Stimulated activated CD4-positive, alpha-beta T cell treated with anti-CD3 and anti-CD28 coated beads, Interleukin-1b, Interleukin-23, amount 100 ng/mL, for 1 hour (primary cell): ENCODE measurements at regions not wholly inside any gene's neighbourhood (a gene's known extent, or its start where the extent isn't known, plus 50 kb on each side); places are given as distances from the start of the nearest gene placed in this dataset.
"Not testable (repeated sequence)": the region's sequence is repeated elsewhere in the genome, so short reads cannot be mapped to it uniquely, and the experiment has no call there.

ENCODE experiments used
- DNase-seq, 2 donors: peaks; one replicate each; pipeline ENCODE4 v3.0.0-alpha.2; 2020; ENCODE audit warnings: low read depth in 2 of 2

DNA sequence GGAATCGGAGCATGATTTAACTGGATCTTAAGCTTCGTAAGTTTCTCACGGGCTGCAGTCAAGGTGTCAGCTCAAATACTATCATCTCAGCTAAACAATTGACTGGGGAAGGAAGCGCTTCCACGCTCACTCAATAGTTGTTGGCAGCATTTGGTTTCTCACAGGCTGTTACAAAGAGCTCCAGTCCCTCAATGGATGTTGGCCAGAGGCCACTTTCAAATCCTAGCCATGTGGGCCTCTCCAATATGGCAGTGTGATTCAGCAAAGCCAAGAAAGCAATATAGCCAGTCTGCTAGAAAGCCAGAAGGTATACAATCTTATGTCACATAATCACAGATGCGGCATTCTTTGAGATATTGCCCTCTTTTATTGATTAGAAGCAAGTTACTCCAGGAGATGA is 98.3 kb upstream of the PHACTR1 start:
- no peak for DNase-seq

DNA sequence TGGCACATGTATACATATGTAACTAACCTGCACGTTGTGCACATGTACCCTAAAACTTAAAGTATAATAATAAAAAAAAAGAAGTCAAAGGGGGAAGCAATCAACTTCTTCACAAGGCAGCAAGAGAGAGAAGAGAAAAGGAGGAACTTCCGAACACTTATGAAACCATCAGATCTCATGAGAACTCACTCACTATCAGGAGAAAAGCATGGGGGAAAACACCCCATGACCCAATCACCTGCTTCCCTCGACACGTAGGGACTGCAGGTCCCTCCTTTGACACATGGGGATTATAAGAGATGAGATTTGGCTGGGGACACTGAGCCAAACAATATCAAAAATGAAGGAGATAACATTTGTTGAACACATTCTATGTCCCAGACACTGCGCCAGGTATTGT is 94.8 kb upstream of the PHACTR1 start:
- no peak for DNase-seq

DNA sequence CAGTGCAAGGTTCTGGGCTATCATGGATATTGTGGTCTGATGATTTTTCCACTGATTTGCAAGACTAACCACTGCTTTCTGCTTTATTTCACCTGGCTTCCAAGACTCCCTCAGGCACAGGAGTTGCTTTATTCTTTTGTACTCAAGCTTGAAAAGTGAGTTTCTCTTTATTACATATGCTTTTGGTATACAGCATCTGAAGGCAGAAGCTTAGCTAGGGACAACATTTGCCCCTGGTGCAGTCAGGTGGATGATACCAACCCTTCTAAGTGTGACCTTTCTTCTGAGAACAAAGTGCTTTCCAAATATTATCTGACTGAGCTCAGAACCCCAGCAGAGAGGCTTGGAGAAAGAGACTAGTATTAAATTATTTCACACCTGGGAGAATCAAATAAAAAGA is 94.0 kb upstream of the PHACTR1 start:
- DNase-seq = no peak

DNA sequence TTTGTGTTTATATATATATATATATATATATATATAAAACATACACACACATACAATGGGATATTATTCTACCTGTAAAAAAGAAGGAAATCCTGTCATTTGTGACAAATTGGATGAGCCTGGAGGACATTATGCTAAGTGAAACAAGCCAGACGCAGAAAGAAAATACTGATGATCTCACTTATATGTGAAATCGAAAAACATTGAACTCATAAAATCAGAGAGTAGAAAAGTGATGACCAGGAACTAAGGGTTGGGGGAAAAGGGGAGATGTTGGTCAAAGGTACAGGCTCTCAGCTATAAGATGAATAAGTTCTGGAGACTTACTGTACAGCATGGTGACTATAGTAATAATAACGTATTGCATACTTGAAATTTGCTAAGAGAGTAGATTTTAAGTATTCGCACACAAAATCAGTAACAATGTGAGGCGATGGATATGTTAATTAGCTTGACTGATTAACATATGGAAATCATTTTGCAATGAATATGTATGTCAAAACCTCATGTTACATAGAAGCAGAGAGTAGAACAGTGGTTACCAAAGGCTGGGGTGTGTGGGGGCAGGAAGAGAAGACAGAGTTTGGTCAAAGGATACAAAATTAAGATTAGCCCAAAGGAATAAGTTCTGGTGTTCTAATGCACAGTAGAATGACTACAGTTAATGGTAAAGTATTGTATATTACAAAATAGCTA is 92.3 kb upstream of the PHACTR1 start:
- no peak for DNase-seq

DNA sequence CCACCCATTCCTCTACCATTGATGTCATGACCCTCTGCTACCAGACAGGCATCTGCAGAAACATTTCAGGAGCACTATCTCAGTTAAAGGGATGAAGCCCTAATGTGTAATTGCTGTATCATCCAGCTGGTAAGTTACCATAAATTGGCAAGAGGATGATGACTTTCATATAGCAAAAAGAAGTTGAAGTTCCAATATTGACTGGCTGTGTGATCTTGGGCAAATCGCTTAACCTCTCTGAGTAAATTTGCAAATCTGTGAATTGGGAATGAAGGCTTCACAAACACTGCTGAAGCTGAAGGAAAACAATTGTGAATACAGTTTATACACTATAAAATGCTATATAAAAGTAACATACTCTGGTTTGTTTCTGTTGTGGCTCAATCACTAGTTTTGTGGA is 89.5 kb upstream of the PHACTR1 start:
- DNase-seq = no peak

DNA sequence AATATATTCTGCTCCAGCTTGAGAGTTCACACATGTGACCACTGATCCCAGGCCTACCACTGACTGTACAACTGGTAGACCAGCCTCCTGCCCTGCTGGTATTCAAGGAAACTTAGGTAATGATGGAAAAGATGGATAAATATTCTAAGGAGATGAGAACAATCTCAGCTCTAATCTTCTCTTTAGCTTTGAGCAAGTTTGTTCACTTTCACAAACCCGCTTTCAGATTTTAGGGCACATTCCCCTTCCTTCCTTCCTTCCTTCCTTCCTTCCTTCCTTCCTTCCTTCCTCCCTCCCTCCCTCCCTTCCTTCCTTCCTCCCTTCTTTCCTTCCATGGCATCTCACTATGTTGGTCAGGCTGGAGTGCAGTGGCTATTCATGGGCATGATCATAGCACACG is 88.2 kb upstream of the PHACTR1 start:
- DNase-seq = no peak

DNA sequence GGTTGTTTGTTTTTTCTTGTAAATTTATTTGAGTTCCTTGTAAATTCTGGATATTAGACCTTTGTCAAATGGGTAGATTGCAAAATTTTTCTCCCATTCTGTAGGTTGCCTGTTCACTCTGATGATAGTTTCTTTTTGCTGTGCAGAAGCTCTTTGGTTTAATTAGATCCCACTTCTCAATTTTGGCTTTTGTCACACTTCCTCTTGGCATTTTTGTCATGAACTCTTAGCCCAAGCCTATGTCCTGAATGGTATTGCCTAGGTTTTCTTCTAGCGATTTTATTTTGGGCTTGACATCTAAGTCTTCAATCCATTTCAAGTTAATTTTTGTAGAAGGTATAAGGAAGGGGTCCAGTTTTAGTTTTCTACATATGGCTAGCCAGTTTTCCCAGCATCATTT is 82.8 kb upstream of the PHACTR1 start:
- DNase-seq = not testable (repeated sequence)

DNA sequence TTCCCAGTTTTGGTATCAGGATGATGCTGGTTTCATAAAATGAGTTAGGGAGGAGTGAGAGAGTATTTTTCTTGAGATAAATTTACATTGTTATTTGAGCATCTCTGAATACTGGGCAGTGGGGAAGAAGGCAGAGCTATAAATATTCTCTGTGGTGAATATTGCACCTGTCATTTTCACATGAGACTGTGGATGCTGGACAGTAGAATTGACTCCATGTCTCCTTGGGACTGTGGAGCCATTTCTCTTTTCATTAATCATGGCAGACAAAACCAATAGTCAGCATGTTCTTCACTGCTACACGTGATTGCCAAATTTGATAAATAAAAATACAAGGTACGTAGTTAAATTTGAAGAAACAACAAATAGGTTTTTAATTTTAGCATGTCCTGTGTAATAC is 81.2 kb upstream of the PHACTR1 start:
- DNase-seq = no peak

DNA sequence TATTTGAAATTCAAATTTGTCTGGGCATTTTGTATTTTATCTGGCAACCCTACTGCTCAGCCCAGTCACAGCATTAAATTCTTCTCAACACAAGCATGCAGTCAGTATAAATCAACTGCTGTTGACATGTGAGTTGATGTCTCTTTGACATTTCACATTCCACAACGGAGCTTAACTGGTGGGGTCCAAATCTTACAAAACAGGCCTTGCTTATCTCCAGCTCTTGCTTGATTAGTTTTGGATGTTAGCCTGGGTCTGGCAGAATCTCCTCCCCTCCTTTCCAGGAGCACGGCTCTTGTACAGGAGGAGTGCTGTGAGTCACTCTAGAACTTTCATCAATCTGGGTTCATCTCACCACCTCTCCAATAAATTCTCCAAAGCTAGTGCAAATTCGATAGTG is 80.8 kb upstream of the PHACTR1 start:
- no peak for DNase-seq

DNA sequence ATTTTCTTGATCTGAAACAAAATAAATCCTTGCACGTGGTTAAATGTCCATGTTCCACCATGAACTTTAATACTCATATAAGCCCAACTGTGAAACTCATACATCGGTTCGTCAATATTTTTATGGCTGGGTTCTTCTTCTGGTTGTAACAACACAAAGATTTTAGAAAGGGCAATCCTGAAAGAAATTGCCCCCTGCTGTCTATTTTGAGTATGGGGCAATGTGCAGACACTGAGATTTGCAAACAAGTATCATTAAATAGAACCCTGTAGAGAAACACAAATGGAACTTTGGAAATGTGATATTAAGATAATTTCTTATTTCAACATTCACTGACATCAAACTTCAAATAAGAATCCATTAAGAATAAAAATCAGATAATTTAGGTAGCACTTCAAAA is 80.2 kb upstream of the PHACTR1 start:
- no peak for DNase-seq

DNA sequence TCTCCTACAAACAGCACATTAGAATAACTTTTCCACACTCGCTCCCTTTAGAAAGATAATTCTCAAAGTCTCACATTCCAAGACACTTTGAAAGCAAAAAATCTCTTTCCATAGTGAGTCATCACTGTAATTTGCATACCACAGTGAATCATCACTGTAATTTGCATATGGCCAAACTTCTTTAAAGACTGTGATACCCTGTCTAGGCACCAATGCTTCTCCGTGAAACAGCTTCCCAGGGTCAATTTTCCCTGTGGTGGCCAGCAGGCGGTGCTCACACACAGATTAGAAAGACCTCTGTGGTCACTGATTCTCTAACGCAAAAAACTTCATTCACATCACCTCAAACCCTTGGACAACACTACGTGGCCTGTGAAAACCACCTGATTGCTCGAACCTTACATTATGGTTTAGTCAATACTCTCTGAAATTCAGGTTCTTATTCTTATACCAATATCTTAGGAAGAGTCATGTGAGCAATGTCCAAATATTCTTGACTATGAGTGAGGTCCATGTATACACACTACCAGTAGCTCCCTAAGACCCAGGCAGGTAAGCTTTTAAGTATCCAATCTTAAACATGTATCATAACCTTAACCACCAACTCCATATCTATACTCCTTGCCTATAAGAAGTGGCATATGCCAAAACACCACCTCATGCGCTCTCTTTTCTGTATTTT is 78.5 kb upstream of the PHACTR1 start:
- DNase-seq = no peak

DNA sequence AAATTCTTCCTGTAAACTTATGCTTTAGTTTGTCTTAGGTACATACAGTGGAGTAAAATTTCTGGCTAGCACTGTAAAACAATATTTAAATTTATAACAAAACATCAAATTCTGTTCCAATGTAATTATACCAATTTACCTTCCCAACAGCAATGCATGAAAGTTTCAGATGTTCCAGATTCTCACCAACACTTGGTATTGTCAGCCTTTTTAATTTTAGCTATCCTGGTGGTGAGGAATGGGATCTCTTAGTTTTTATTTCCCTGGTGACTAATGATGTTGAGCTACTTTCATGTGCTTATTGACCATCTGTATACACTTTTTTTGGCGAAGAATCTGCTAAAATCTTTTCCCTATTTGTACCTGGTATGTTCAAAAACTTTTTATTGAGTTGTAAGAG is 76.1 kb upstream of the PHACTR1 start:
- no peak for DNase-seq

DNA sequence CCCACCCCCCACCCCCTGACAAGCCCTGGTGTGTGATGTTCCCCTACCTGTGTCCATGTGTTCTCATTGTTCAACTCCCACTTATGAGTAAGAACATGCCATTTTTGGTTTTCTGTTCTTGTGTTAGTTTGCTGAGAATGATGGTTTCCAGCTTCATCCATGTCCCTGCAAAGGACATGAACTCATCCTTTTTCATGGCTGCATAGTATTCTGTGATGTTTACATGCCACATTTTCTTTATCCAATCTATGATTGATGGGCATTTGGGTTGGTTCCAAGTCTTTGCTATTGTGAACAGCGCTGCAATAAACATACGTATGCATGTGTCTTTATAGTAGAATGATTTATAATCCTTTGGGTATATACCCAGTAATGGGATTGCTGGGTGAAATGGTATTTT is 74.8 kb upstream of the PHACTR1 start:
- DNase-seq = not testable (repeated sequence)

DNA sequence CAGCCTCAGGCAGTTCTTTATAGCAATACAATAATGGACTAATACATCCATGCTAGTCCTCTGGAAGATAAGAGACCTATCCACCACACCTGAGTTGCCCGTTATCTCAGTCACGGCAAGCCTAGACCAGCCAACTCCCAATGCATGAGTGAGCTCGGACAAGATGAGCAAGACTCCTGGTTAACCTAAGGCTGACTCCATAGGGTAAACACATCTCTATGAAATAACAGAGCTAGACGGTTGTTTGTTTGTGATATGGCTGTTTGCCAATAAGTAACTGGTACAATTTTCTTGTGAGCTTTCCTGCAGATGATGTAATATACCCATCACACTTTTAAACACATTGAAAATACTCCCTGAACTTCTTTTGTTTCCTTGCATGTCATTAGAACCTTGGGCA is 70.6 kb upstream of the PHACTR1 start:
- DNase-seq = no peak

DNA sequence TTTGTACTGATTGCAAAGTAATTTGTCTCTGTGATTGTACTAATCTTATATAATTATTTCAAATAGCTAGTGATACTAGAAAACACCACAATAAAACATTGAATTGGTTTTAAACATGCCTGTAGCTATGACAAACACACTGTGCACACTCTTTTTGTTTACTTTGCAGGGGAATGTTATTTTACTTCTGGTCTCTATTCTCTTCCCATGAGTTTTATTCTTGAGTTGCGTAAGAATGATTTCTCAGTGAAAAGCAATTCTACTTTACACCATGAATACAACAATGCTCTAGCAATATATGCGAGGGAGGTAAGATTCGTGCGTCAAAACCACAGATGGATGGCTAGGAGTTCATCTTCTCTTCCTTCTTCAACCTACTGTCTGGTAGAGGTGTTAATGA is 68.4 kb upstream of the PHACTR1 start:
- DNase-seq = no peak

DNA sequence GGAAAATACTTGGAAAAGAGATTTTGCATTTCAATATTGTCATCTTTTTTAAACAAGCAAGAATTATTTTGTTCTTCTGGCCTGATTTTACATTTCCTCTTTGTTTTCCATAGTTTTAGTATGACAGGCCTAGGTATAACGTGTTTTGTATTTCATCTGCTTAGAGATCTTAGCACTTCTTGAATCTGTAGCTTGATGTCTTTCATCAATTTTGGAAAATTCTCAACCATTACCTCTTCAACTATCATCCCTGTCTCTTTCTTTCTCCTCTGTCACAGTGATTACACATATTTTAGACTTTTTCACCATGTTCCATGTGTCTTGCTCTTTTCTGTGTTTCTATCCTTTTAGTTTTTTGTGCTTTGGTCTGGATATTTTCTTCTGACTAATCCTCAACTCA is 67.2 kb upstream of the PHACTR1 start:
- no peak for DNase-seq

DNA sequence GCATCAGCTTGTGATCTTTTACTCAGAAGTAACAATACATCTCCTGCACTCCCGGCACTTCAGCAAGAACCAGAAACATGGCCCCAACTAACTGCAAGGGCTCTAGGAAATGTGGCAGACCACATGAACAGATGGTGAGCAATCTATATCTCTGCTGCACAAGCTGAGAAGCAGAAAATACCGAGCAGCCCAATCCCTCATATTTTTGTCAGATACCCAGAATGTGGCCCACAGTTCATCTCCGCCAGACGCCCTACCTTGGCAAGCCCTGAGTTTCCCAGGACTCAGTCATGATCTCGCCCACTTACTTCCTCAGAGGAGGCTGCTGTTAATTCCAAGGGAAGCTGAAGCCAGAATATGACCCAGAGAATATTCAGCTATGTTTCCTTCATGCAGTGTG is 63.1 kb upstream of the PHACTR1 start:
- DNase-seq = no peak

DNA sequence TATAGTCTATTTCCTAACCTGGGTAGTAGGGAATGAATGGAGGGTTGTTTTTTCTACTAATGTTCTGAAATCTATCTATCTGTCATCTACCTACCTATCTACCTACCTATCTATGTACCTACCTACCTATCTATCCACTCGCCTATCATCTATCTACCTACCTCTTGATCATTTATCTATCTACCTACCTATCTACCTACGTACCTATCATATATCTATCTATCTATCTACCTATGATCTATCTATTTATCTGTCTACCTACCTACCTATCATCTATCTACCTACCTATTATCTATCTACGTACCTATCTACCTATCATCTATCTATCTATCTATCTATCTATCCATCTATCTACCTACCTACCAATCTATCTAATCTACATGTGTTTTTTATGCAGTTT is 62.5 kb upstream of the PHACTR1 start:
- DNase-seq = no peak

DNA sequence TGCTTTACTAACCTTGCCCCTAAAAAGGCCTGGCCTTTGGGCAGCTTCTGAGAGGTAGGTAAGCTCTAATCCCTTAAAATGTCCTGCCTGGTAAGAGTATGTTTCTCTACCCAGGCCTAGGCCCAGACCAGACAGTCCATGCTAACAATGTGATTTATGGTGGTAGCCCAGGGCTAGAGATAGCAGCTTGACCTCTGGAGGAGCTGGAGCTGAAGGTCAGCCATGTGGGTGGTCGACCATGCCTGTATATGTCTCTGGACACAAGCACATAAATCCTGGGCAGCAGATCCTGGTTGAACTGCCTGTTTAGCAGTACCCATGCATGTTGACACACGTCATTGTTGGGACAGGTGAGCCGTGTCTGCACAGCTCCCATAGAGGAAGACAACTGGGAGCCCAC is 62.1 kb upstream of the PHACTR1 start:
- DNase-seq = no peak

DNA sequence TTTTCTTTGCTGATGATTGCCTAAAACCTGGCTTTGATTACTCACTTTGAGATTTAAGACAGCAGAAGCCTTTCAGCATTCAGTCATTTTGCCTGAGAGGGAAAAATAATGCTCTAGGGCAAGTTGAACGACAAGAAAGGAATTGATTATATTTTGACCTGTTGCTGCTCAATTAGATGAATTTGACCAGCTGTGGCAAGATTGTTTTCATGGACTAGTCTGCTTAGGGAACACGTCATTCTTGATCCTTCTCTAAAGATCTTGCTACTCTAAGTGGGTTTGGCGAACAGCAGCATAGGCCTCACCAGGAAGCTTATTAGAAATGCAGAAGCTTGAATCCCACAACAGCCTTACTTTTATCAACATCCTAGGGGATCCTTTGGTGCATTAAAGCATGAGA is 59.7 kb upstream of the PHACTR1 start:
- no peak for DNase-seq

DNA sequence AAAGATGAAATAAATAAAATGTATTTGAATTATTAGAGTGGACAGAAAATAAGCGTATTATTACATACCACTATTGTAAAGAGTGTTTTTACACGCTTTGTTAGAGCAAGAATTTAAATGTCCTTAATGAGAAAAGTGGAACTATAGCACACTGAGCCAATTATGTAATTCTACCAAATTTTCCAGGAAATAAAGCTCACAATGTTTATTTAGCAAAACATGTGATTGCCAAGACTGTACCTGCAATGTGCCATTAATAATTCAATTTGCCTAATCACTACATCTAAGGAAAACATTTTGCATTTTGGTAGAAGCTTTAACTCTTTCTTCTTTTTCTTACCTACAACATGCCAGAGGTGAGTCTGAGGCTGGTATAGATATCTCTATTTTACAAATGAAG is 58.7 kb upstream of the PHACTR1 start:
- no peak for DNase-seq

DNA sequence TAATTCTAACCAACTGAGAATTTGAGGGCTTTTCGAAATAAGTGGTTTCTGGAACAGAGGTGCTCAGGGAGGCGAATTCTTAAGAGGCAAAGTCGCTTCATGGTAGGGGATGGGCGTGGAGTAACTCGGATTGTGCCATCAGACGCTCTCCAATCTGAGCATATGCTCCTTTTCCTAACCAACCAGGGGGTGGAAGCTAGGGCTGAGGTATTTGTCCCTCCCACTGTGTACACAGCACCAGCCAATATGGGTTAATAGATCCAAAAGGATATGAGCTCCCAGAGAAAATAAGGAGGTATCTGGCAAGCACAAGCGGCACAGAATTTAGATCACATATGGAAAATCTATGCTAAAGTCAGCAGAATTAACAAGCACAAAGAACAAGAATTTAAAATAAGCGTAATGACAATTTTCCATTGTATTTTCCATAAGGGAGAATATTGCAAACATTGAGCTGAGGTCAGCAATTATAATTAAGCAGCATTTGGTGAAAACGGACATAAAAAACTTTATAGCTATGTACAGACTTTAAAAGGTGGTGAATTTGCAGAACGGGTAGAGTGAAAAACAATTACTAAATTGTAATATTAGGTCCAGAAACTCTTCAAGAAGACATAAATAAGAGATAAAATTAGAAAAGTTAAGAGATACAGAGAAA is 55.0 kb upstream of the PHACTR1 start:
- DNase-seq = no peak
